ENCODE measurements at regions not wholly inside any gene's neighbourhood (a gene's known extent, or its start where the extent isn't known, plus 50 kb on each side); places are given as distances from the start of the nearest gene placed in this dataset.
"Not testable (repeated sequence)": the region's sequence is repeated elsewhere in the genome, so short reads cannot be mapped to it uniquely, and the experiment has no call there.

GRCh38 chrY:3491423-3491822 lies 87.4 kb upstream of the TGIF2LY start:
- not testable (repeated sequence) for DNase-seq (ENCODE audit: low read depth)

GRCh38 chrY:3494539-3494938 lies 84.3 kb upstream of the TGIF2LY start:
- not testable (repeated sequence) for H3K4me3 ChIP-seq (replicated peaks; ENCODE audit: low read depth, low read length); DNase-seq (ENCODE audit: low read depth)

More at GRCh38 chrY:3491423-3491822, 87.4 kb upstream of the TGIF2LY start:
- not testable (repeated sequence) for H3K4me3 ChIP-seq (replicated peaks; ENCODE audit: low read depth, low read length)

GRCh38 chrY:3527040-3527439 lies 51.8 kb upstream of the TGIF2LY start:
- peak; percentile 2 for TF ChIP-seq CTCF (IDR thresholded peaks at IDR 0.05; ENCODE audit: low read length, missing control alignments)
- H3K4me3 ChIP-seq (replicated peaks; ENCODE audit: low read depth, low read length), result not testable (repeated sequence)
- peak; percentile 7 for DNase-seq (ENCODE audit: low read depth)
